ENCODE measurements at regions not wholly inside any gene's neighbourhood (a gene's known extent, or its start where the extent isn't known, plus 50 kb on each side); places are given as distances from the start of the nearest gene placed in this dataset.

DNA sequence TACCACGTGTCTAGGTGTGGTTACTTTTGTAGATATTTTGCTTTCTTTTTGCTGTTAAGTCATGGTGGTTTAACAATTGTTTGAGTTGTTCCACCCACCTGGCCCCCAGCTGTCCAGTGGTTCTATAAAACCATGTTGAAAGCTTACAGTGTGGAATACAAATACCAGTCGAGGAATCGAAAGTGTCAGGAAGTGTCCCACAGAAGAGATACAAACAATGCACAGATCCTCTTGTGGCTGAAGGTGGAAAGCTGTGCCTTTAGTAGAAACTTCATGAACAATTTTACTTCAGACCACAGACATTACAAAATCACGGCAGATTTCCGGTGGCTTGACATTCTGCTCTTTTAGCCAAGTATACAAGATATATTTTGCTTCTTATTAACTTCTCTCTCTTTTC, 782.4 kb upstream of the SOX9 start:
- H2AFZ ChIP-seq (ENCODE audit: low read length), result no peak overlapping the region
- H3K9me3 ChIP-seq (ENCODE audit: low read length), result no peaks in the 10 kb centered on the region
- H3K4me2 ChIP-seq (ENCODE audit: low read length), result no peak overlapping the region
- no peak overlapping the region for H3K27ac ChIP-seq (ENCODE audit: low read depth, low read length, poor library complexity, severe bottlenecking)
- H3K9me2 ChIP-seq (ENCODE audit: low read depth, low read length), result no peaks in the 10 kb centered on the region
- H3K4me3 ChIP-seq (ENCODE audit: low read depth, low read length, poor library complexity, severe bottlenecking), result no peak overlapping the region
- no peaks in the 10 kb centered on the region for H3K79me2 ChIP-seq (ENCODE audit: insufficient read depth, low read length)
- H3K4me1 ChIP-seq (ENCODE audit: insufficient read depth, low read length, severe bottlenecking), result no peaks in the 10 kb centered on the region
- H4K20me1 ChIP-seq (ENCODE audit: insufficient read depth, low read length), result no peaks in the 10 kb centered on the region
- H3F3A ChIP-seq (ENCODE audit: insufficient read depth, low read length), result no peaks in the 10 kb centered on the region
- H3K36me3 ChIP-seq (ENCODE audit: insufficient read depth, low read length), result no peaks in the 10 kb centered on the region
- no peaks in the 10 kb centered on the region for H3K27me3 ChIP-seq (ENCODE audit: insufficient read depth, low read length)
- TF ChIP-seq CTCF (IDR thresholded peaks at IDR 0.05; ENCODE audit: low read length) (no peak), EZH2 (IDR thresholded peaks at IDR 0.05; ENCODE audit: borderline replicate concordance, low read length) (no peak)
- no peak overlapping the region for H3K9ac ChIP-seq (ENCODE audit: low read length)

DNA sequence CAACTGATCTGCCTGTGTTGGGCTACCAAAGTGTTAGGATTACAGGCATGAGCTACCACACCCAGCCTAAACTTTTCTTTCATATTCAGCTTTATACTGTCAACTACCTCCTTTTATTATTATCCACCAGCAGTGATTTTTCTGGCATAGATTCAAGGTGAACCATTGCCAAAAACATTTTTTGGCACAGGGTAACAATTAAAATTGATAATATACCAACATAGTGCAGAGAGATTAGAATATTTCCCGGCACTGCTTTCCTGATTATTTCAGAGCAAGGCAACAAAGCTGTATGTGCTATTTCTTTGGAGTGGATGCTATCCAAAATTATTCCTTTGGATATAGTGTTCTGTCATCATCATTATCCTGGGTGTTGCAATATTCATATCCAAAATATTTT, 781.6 kb upstream of the SOX9 start:
- Histone ChIP-seq H2AFZ (ENCODE audit: low read length) (no peak overlapping the region), H3K79me2 (ENCODE audit: insufficient read depth, low read length) (no peaks in the 10 kb centered on the region), H3K4me1 (ENCODE audit: insufficient read depth, low read length, severe bottlenecking) (no peaks in the 10 kb centered on the region), H3K27ac (ENCODE audit: low read depth, low read length, poor library complexity, severe bottlenecking) (no peak overlapping the region), H3F3A (ENCODE audit: insufficient read depth, low read length) (no peaks in the 10 kb centered on the region), H3K4me2 (ENCODE audit: low read length) (no peak overlapping the region), H3K27me3 (ENCODE audit: insufficient read depth, low read length) (no peaks in the 10 kb centered on the region), H3K9me3 (ENCODE audit: low read length) (no peaks in the 10 kb centered on the region), H4K20me1 (ENCODE audit: insufficient read depth, low read length) (no peaks in the 10 kb centered on the region), H3K9ac (ENCODE audit: low read length) (no peak overlapping the region), H3K4me3 (ENCODE audit: low read depth, low read length, poor library complexity, severe bottlenecking) (no peak overlapping the region), H3K9me2 (ENCODE audit: low read depth, low read length) (no peaks in the 10 kb centered on the region), H3K36me3 (ENCODE audit: insufficient read depth, low read length) (no peaks in the 10 kb centered on the region)
- TF ChIP-seq CTCF (IDR thresholded peaks at IDR 0.05; ENCODE audit: low read length) (no peak), EZH2 (IDR thresholded peaks at IDR 0.05; ENCODE audit: borderline replicate concordance, low read length) (no peak)

- H3K27me3 ChIP-seq (ENCODE audit: insufficient read depth, low read length), result no peaks in the 10 kb centered on the region
- no peak overlapping the region for H3K9ac ChIP-seq (ENCODE audit: low read length)
- H3K27ac ChIP-seq (ENCODE audit: low read depth, low read length, poor library complexity, severe bottlenecking), result no peak overlapping the region
- H4K20me1 ChIP-seq (ENCODE audit: insufficient read depth, low read length), result no peaks in the 10 kb centered on the region
- no peaks in the 10 kb centered on the region for H3K9me3 ChIP-seq (ENCODE audit: low read length)
- no peaks in the 10 kb centered on the region for H3F3A ChIP-seq (ENCODE audit: insufficient read depth, low read length)
- H3K9me2 ChIP-seq (ENCODE audit: low read depth, low read length), result no peaks in the 10 kb centered on the region
- H3K4me2 ChIP-seq (ENCODE audit: low read length), result no peak overlapping the region
- no peak overlapping the region for H3K4me3 ChIP-seq (ENCODE audit: low read depth, low read length, poor library complexity, severe bottlenecking)
- H3K79me2 ChIP-seq (ENCODE audit: insufficient read depth, low read length), result no peaks in the 10 kb centered on the region
- no peak for TF ChIP-seq EZH2 (IDR thresholded peaks at IDR 0.05; ENCODE audit: borderline replicate concordance, low read length)
- TF ChIP-seq CTCF (IDR thresholded peaks at IDR 0.05; ENCODE audit: low read length), result no peak
- H3K4me1 ChIP-seq (ENCODE audit: insufficient read depth, low read length, severe bottlenecking), result no peaks in the 10 kb centered on the region
- H3K36me3 ChIP-seq (ENCODE audit: insufficient read depth, low read length), result no peaks in the 10 kb centered on the region
- no peak overlapping the region for H2AFZ ChIP-seq (ENCODE audit: low read length)
Measured at GRCh38 chr17:71342737-71343136, 778.1 kb upstream of the SOX9 start.

Measured in OCI-LY1 (cell line).